ENCODE measurements at regions not wholly inside any gene's neighbourhood (a gene's known extent, or its start where the extent isn't known, plus 50 kb on each side); places are given as distances from the start of the nearest gene placed in this dataset.
"Not testable (repeated sequence)": the region's sequence is repeated elsewhere in the genome, so short reads cannot be mapped to it uniquely, and the experiment has no call there.

GRCh38 chr10:7050024-7050423, 360.8 kb downstream of the SFMBT2 start:
- TF ChIP-seq ZNF274 (IDR thresholded peaks at IDR 0.05; ENCODE audit: low read depth, low read length); YY1 (IDR thresholded peaks at IDR 0.05; ENCODE audit: insufficient read depth, insufficient read length): not testable (repeated sequence)

Measured in NT2/D1 (cell line).